T-helper 17 cell (primary cell): ENCODE measurements at regions not wholly inside any gene's neighbourhood (a gene's known extent, or its start where the extent isn't known, plus 50 kb on each side); places are given as distances from the start of the nearest gene placed in this dataset.

ENCODE experiments used
- ATAC-seq: fragments of 150-1000 bp; cut with Tn5 transposase; 2 replicates; pipeline ENCODE4 v1.10.0; 2021; ENCODE audit warnings: mild to moderate bottlenecking, moderate library complexity
- DNase-seq, 3 donors: peaks; one replicate each; pipeline versions ENCODE4 v3.0.0 to v3.0.0-alpha.2; 2020 to 2021
- H3K9me3 ChIP-seq: one replicate; pipeline ENCODE4 v1.7.0; 2013; ENCODE audit warnings: low read length, mild to moderate bottlenecking; ENCODE audit not compliant: control insufficient read depth, poor library complexity, severe bottlenecking
- H3K27ac Mint-ChIP-seq: one replicate; pipeline ENCODE4 v1.8.0; 2022; ENCODE audit warnings: mild to moderate bottlenecking, moderate library complexity, mixed read lengths
- H3K27me3 Mint-ChIP-seq: one replicate; pipeline ENCODE4 v1.8.0; 2022; ENCODE audit warnings: mixed read lengths
- H3K36me3 Mint-ChIP-seq: one replicate; pipeline ENCODE4 v1.8.0; 2022; ENCODE audit warnings: low read depth, mixed read lengths
- H3K4me1 Mint-ChIP-seq: one replicate; pipeline ENCODE4 v1.8.0; 2022; ENCODE audit warnings: mild to moderate bottlenecking, mixed read lengths
- H3K4me3 Mint-ChIP-seq: one replicate; pipeline ENCODE4 v1.8.0; 2022; ENCODE audit warnings: mild to moderate bottlenecking, moderate library complexity, mixed read lengths

DNA sequence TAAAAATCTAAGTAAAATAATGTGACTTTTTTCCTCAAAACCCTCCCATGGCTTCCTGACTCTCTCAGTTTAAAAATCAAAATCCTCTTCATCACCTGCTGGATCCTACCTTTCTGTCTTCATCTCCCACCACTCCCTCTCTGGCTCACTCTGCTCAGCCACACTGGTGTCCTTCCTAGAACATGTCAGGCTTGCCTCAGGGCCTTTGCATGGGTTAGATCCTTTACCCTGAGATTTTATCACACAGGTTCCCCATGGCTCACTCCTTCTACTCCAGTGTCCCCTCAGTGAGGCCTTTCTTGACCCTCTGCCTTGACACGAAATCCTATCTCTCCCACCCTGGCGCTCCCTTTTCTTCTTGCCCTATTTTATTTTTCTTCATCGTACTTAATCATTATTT, 141.8 kb downstream of the RPL22L1 start:
- no peak for DNase-seq

DNA sequence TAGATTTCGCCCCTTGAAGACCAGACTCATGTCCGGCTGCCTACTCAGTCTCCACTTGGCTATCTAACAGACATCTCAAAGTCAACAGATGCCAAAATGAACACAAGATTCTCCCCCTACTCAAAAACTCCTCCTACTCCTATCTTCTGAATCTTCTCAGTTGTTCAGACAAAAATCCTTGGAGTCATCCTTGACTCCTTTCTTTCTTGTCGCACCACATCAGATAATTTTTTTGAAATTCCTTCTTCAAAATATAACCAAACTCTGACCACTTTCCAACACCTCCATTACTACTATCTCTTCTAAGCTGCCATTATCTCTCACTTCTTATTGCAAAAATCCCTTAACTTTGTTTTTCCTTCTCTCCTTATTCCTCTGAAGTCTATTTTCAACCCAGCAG, 141.9 kb upstream of the SLC7A14 start:
- no peak for ATAC-seq
- Mint-ChIP-seq H3K27me3 (no peaks in the 10 kb centered on the region), H3K4me3 (no peak overlapping the region)

More for the DNA sequence above, 141.8 kb downstream of the RPL22L1 start:
- no peaks in the 10 kb centered on the region for H3K9me3 ChIP-seq
- Mint-ChIP-seq H3K4me1 (no peaks in the 10 kb centered on the region), H3K4me3 (no peak overlapping the region), H3K36me3 (no peaks in the 10 kb centered on the region), H3K27me3 (no peaks in the 10 kb centered on the region), H3K27ac (no peak overlapping the region)
- no peak for ATAC-seq

GRCh38 chr3:170726976-170727661, 141.2 kb upstream of the SLC7A14 start:
- no peaks in the 10 kb centered on the region for H3K9me3 ChIP-seq
- ATAC-seq (no peak), DNase-seq (no peak)
- Mint-ChIP-seq H3K27ac (no peak overlapping the region), H3K27me3 (no peaks in the 10 kb centered on the region), H3K4me1 (no peaks in the 10 kb centered on the region), H3K36me3 (no peaks in the 10 kb centered on the region), H3K4me3 (no peak overlapping the region)

More for the DNA sequence above, 141.9 kb upstream of the SLC7A14 start:
- Mint-ChIP-seq H3K4me1 (no peaks in the 10 kb centered on the region), H3K36me3 (no peaks in the 10 kb centered on the region), H3K27ac (no peak overlapping the region)
- DNase-seq, result no peak
- no peaks in the 10 kb centered on the region for H3K9me3 ChIP-seq

- DNase-seq, result no peak
- no peaks in the 10 kb centered on the region for H3K9me3 ChIP-seq
- ATAC-seq, result no peak
- H3K4me3 Mint-ChIP-seq, result no peak overlapping the region
- H3K36me3 Mint-ChIP-seq, result no peaks in the 10 kb centered on the region
- H3K4me1 Mint-ChIP-seq, result no peaks in the 10 kb centered on the region
- no peak overlapping the region for H3K27ac Mint-ChIP-seq
- H3K27me3 Mint-ChIP-seq, result peaks cover 1% of the 10 kb centered on the region
Measured at GRCh38 chr3:170725285-170725731, 139.4 kb upstream of the SLC7A14 start.

GRCh38 chr3:170724599-170725280, 138.9 kb upstream of the SLC7A14 start:
- H3K9me3 ChIP-seq, result no peaks in the 10 kb centered on the region
- H3K27me3 Mint-ChIP-seq, result peaks cover 7% of the 10 kb centered on the region
- H3K4me1 Mint-ChIP-seq, result no peaks in the 10 kb centered on the region
- no peaks in the 10 kb centered on the region for H3K36me3 Mint-ChIP-seq
- DNase-seq (no peak), ATAC-seq (no peak)
- H3K27ac Mint-ChIP-seq, result no peak overlapping the region
- no peak overlapping the region for H3K4me3 Mint-ChIP-seq

GRCh38 chr3:170723241-170723640, 137.4 kb upstream of the SLC7A14 start:
- no peaks in the 10 kb centered on the region for H3K9me3 ChIP-seq
- no peak overlapping the region for H3K27ac Mint-ChIP-seq
- no peak for ATAC-seq
- H3K36me3 Mint-ChIP-seq, result no peaks in the 10 kb centered on the region
- H3K4me1 Mint-ChIP-seq, result no peaks in the 10 kb centered on the region
- H3K27me3 Mint-ChIP-seq, result peaks cover 17% of the 10 kb centered on the region
- no peak for DNase-seq
- no peak overlapping the region for H3K4me3 Mint-ChIP-seq

- Mint-ChIP-seq H3K4me3 (no peak overlapping the region), H3K4me1 (no peaks in the 10 kb centered on the region), H3K36me3 (no peaks in the 10 kb centered on the region), H3K27ac (no peak overlapping the region), H3K27me3 (peaks cover 29% of the 10 kb centered on the region)
- no peak for ATAC-seq
- no peak for DNase-seq
- no peaks in the 10 kb centered on the region for H3K9me3 ChIP-seq
Measured at GRCh38 chr3:170721563-170721962, 135.7 kb upstream of the SLC7A14 start.

GRCh38 chr3:170719300-170719699, 133.4 kb upstream of the SLC7A14 start:
- Mint-ChIP-seq H3K4me1 (no peaks in the 10 kb centered on the region), H3K4me3 (no peak overlapping the region), H3K27me3 (peaks cover 40% of the 10 kb centered on the region), H3K27ac (no peak overlapping the region), H3K36me3 (no peaks in the 10 kb centered on the region)
- DNase-seq (no peak), ATAC-seq (no peak)
- no peaks in the 10 kb centered on the region for H3K9me3 ChIP-seq

DNA sequence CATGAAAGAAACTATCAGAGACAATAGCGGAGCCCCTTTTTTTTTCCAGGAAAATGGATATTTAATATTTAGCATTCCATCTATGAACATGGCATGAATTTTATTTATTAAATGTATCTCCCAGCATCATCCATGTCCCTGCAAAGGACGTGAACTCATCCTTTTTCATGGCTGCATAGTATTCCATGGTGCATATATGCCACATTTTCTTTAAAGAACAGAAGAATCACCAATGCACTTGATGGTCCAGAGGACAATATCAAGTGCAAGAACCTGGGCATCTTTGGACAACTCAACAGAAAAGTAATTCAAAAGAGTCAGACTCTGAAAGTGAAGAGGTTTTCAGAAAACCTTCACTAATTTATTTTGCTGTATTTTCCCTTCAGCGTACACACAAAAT, 133.0 kb upstream of the SLC7A14 start:
- Mint-ChIP-seq H3K27me3 (peaks cover 40% of the 10 kb centered on the region), H3K4me1 (no peaks in the 10 kb centered on the region), H3K27ac (no peak overlapping the region), H3K36me3 (no peaks in the 10 kb centered on the region), H3K4me3 (no peak overlapping the region)
- H3K9me3 ChIP-seq, result no peaks in the 10 kb centered on the region
- no peak for ATAC-seq
- no peak for DNase-seq

GRCh38 chr3:170717410-170718402, 131.8 kb upstream of the SLC7A14 start:
- ATAC-seq, result no peak
- Mint-ChIP-seq H3K27ac (no peak overlapping the region), H3K27me3 (peaks cover 40% of the 10 kb centered on the region), H3K36me3 (no peaks in the 10 kb centered on the region), H3K4me3 (no peak overlapping the region), H3K4me1 (no peaks in the 10 kb centered on the region)
- no peak for DNase-seq
- H3K9me3 ChIP-seq, result no peaks in the 10 kb centered on the region

GRCh38 chr3:170716172-170716805, 130.4 kb upstream of the SLC7A14 start:
- Mint-ChIP-seq H3K4me3 (no peak overlapping the region), H3K27me3 (peaks cover 53% of the 10 kb centered on the region)

GRCh38 chr3:170714562-170715535, 129.0 kb upstream of the SLC7A14 start:
- DNase-seq (no peak), ATAC-seq (no peak)
- H3K27ac Mint-ChIP-seq, result no peak overlapping the region
- H3K27me3 Mint-ChIP-seq, result peaks cover 60% of the 10 kb centered on the region
- H3K9me3 ChIP-seq, result no peaks in the 10 kb centered on the region
- no peak overlapping the region for H3K4me3 Mint-ChIP-seq
- H3K4me1 Mint-ChIP-seq, result no peaks in the 10 kb centered on the region
- peaks cover 2% of the 10 kb centered on the region for H3K36me3 Mint-ChIP-seq

More at GRCh38 chr3:170716172-170716805, 130.4 kb upstream of the SLC7A14 start:
- DNase-seq (no peak), ATAC-seq (no peak)
- H3K9me3 ChIP-seq, result no peaks in the 10 kb centered on the region
- peaks cover 2% of the 10 kb centered on the region for H3K36me3 Mint-ChIP-seq
- H3K4me1 Mint-ChIP-seq, result no peaks in the 10 kb centered on the region
- no peak overlapping the region for H3K27ac Mint-ChIP-seq
